Superior temporal gyrus (tissue), 1 donor: ENCODE measurements at regions not wholly inside any gene's neighbourhood (a gene's known extent, or its start where the extent isn't known, plus 50 kb on each side); places are given as distances from the start of the nearest gene placed in this dataset.

Source experiments
- DNase-seq: peaks from one replicate; pipeline ENCODE4 v3.0.0-alpha.2; 2016; ENCODE audit errors: extremely low spot score

DNA sequence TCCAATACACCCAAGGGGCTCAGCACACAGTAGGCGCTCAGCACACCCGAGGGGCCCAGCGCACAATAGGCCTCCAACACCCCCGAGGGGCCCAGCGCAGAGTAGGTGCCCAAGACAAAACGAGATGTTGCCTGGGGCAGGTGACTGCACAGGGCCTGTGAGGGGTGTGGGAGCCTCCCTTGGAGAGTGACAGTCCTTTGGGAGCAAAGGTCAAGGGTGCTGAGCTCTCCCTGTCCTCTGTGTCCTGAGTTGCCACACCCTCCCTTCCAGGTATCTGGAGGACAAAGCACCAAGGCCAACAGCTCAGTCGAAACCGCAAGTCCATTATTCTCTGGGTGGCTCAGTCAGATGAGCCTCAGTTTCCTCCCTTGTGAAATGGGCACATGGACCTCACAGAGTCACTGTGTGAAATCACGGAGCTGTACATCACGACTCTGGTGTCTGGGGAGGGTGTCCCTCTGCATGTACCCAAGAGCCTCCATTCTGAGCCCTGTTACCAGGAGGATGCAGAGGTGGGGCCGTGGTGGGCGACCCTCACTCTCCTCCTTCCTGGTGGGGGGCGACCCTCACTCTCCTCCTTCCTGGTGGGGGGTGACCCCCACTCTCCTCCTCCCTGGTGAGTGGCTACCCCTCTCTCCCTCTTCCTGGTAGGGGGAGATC, 81.3 kb downstream of the FOXL3 start:
- no peak for DNase-seq

DNA sequence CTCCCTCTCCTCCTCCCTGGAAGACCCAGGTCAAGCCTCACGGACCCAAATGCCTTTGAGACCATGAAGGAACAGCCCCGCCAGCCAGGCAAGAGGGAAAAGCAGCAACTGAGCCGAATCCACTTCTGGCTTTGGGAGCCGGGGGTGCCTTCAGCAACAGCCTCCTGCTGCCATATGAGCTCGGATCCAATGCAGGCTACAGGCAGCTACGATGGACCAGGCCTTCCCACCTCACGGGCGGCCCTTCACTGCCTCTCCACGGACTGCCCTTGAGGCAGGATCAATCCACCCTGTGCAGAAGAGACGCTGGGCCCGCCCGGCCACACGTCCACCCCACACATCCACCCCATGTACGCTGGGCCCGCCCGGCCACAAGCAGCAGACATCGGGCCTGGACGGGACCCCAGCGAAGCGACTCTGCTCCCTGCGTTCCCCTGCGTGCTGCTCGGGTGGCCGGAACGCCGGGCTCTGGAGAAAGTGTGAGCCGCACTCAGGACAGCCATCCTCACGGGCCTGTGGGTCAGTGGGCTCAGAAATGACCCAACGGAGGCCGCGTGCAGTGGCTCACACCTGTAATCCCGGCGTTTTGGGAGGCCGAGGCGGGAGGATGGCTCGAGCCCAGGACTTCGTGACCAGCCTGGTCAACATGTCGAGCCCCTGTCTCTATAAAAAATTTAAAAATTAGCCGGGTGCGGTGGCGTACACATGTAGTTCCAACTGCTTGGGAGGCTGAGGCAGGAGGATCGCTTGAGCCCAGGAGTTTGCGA, 82.0 kb downstream of the FOXL3 start:
- DNase-seq = no peak

DNA sequence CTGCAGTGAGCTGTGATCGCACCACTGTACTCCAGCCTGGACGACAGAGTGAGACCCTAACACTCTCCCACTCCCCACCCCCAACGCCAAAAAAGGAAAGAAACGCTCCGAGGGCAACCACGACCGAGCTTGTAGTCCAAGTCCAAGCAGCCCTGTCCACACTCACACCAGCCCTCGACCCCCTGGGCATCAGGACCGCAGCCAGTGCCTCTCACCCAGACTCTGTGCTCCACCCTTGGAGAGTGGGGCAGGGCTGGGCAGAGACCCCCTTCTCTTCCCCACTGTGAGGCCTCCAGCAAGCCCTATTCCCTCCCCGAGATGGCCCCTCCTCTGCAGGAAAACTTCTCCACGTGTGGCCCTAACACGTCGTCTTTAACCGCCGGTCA, 82.6 kb downstream of the FOXL3 start:
- no peak for DNase-seq

DNA sequence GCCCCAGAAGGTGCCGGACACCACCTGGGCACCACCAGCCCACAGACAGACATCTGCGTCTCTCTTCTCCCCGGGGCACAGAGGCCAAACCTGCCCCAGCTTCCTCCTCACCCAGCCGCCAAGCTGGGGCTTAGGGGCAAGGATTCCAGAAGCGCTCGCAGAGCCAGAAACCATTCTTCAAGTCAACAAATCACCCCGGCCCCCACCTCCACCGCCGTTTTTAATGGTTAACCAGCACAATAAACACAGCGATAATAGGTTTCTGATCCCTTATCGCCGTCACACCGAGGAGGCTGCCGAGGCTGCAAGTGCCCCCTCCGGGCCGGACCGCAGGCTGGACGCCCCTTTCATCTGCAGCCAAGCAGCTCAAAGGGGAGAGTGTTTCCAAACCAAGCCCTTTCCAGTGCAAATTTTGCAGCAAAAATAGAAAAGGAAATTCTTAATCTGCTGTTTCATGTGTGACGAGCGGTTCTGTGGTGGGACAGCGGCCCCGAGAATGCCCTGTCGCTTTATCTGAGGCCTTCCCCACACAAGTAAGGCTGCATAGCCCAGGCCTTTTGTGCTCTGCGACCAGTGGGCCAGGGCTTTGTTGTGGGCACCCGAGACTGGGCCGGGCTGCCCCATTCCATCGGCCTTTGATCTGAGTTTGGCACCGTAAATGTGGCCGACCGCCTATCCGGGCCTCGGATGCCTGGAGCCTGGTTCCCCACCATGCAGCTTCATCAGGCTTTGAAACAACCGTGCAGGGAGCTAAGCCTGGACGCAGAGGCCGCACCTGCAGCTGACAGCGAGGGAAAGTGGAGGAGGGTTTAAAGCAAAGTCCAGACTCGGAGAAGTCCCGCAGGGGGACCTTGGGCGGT, 83.2 kb downstream of the FOXL3 start:
- DNase-seq = no peak

DNA sequence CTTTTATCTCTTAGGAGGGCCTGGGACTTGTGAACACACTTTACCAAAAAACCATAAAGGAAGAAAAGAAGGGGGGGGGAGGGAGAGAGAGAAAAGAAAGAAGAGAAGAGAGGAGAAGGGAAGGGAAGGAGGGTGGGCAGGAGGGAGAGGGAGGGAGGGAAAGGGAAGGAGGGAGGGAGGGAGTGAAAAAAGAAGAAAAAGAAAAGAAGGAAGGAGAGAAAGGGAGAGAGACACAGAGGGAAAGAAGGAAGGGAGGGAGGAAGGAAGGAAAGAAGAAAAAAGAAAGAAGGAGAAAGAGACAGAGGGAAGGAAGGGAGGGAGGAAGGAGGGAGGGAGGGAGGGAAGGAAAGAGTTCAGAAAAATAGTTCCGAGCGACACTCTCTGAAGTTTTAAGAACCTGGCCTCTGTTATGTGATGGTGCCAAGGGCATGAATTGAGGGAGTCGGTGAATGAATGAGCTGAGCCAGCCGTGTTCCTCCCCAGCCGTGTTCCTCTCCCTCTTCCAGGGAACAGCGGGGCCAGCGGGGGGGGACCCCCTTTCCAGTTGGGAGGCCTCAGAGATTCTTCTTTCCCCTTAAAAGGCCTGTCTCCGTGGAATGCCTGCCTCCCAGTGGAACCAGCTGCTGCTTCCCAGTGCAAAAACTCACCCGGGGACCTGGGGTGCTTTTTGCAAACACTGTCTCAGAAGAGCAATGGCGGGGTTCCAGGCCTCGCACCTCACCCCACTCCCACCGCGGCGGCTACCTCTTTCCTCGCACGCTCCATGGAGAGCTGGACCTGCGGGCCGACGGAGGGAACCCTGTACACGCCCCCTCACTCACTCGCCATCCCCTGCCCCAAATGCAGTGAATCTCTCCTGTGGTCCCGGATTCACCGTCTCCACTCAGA, 84.1 kb downstream of the FOXL3 start:
- DNase-seq = no peak

DNA sequence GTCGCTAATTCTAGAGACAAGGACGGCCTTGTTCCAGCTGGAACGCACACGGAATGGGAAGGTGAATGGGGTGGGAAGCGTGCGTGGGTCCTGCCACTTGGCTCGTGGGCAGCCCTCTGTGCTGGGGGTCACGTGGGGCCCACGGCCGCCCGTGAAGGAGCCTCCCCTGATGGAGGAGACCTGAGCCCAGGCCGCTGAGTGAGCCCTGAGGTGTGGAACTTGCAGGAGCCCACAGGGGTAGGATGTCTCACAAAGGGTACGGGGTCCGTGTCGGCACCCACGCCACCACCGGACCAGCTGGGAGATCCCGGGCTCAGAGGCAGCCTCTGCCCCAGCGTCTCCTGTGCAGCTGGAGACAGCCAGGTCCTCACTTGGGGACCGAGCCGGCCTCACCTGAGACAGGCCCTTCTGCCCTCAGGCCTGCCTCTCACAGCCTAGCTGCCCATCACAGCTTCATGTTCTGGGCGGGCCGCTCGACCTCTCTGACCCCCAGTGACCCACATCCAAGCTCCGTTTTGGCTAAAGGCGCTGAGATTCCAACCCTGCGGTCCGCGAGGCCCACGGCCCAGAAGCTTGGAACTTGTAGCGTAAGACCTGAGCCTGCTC, 84.8 kb downstream of the FOXL3 start:
- DNase-seq = no peak

DNA sequence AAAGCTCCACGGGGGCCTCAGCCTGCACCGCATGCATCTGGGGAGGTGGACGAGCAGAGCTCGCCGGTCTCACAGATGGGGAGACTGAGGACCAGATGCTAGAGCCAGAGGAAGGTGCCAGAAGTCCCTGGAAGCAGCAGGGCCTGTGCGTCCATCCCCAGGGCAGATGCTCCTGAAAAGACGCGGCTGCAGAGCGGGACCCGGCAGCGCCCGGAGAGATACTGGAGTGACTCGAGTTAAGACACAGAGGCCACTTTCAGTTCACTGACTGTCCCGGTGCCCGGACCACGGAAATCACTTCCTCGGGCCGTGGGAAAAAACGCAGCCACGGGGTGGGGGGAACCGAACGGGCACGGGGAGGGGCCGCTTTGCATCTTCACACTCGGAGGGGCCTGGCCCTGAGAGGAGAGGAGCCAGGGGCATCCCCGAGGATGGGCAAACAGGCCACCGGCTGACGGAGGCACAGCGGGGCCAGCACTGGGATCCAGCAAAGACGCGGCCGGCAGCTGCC, 85.4 kb downstream of the FOXL3 start:
- no peak for DNase-seq

DNA sequence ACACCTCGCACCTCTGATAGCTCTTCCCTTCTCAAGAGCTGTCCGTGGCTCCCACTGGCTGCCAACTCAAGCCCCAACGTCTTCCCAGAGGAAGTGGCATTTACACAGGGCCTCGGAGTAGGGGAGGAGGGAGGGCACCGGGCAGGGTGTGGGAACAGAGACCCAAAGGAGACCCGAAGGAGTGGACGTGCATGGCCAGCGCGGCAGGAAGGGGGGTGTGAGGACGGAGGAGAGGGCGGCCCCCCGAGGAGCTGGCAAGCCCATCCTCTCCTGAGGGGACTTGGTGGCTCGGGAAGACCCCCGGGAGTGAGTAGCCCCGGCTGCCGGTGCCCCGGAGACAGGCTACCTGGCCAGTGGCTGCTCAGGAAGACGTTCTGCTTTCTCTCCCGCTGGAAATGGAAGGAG, 85.9 kb downstream of the FOXL3 start:
- no peak for DNase-seq

DNA sequence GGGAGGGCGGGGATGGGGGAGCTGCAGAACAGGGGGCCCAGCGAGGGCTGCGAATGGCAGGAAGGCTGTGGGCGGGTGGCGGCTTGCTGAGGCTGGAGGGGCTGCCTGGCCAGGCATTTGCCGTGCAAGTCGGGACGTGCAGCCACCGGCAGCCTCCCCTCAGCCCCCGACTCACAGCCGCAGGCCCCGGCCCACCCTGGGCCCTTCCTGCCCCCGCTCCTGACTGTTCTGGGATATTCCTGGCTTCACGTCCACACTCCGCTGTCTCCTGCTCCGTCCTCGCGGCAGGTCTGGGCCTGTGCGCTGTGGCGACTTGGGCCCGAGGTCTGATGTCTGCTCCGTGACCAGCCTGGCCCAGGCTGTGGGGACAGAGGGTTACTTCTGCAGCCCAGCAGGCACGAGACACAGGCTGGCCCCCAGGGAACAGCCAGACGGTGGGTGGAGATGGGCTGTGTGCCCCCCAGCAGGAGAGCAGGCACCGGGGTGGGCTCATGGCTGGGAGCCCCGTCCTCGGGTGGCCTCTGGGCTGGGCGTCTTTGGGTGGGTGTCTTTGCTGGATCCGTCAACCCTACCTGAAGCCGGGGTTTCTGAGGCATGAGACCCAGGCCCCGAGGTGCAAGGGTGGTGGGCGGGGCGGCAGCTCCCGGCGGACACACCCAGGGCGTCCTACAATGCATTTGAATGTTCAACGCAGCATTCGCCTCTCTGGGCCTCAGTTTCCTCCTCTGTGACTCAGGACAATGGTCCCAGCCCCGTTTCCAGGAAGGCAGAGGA, 86.5 kb downstream of the FOXL3 start:
- no peak for DNase-seq

DNA sequence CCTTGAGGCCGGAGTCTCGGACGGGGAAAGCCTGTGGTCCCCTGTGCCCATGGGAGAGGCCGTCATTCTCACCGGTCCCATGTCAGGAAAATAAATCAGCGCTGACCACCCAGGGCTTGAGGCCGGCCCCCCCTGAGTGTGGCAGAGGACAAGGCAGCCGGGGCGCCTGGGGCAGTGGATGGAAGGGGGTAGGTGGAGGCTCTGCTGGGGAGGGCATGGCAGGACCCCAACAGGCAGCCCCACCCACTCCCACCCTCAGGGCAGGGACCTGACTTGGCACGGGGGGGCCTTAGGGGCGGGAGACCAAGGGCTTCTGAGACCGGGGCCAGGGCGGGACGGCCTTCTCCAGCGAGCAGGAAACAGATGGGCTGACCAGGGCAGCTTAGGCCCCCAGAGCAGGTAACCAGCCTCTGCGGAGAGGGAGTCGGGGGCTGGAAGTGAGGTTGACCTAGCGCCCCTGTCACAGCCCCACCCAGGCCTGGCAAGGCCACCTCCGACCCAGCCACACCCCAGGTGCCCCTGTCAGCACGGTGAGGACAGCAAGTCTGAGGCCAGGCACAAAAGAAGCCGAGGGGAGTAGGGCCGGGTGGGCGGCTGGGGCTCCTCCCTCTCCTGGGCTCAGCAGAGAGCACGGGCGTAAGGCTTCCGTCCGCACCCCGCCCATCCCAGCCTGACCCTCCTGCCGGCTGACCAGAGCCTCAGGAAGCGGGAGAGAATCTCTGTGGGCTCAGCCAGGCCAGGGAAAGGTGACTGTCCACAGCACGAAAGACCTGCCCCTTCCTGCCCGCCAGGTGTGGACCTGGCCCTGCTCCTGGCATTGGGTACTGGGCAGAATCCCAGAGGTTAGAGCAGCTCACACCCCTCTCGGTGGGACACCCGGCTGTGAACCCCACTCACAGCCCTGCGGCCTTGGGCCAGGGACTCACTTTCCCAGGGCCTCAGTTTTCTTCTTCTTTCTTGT, 87.4 kb downstream of the FOXL3 start:
- DNase-seq = no peak

DNA sequence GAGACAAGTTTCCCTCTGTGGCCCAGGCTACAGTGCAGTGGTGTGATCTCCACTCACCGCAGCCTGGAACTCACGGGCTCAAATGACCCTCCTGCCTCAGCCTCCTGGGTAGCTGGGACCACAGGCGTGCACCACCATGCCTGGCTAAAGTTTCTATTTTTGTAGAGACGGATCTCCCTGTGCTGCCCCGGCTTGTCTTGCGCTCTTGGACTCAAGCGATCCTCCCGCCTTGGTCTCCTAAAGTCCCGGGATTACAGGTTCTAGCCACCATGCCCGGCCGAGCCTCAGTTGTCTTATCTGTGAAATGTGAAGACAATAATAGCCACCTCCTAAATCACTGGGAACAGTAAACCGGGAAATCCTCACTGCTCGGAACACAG, 88.1 kb downstream of the FOXL3 start:
- DNase-seq = no peak

DNA sequence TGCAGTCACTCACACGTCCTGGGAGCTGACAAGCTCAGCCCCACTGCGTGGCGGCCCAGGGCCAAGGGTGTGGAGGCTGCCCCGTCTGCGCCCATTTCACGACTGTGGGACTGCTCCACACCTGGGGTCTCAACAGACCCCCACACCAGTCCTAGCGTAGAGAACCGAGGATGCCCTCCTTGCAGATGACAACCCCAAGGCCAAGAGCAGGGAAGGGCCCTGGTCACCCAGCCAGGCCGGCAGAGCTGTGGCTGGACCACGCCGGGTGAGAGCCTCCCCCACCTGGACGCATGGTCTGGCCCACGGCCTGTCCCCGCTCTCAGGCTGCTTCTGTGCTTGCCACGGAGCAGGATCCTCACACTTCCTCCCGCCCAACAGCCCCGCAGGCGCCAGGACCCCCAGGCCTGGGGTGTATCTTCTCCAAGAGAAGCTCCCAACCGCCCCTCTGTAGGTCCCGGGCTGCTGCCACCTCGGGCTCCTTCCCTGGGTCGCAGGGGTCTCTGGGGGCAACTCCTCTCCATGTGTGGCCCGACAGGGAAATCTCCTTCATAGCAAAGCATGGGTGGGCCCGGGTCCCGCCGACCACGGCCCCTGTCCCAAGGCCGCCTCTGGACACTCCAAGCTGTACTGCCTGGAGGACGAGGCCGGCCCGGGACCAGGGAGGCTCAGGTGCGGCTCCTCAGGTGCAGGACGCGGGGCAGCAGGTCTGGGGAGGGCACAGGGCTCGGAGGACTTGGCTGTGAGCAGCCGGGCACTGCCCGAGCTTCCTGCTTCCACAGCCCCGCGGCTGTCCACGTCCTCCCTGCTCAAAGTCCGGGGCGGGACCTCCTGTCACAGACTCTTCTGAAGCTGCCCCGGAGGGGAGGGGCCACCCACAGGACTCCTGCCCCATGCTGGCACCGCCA, 88.8 kb downstream of the FOXL3 start:
- no peak for DNase-seq

DNA sequence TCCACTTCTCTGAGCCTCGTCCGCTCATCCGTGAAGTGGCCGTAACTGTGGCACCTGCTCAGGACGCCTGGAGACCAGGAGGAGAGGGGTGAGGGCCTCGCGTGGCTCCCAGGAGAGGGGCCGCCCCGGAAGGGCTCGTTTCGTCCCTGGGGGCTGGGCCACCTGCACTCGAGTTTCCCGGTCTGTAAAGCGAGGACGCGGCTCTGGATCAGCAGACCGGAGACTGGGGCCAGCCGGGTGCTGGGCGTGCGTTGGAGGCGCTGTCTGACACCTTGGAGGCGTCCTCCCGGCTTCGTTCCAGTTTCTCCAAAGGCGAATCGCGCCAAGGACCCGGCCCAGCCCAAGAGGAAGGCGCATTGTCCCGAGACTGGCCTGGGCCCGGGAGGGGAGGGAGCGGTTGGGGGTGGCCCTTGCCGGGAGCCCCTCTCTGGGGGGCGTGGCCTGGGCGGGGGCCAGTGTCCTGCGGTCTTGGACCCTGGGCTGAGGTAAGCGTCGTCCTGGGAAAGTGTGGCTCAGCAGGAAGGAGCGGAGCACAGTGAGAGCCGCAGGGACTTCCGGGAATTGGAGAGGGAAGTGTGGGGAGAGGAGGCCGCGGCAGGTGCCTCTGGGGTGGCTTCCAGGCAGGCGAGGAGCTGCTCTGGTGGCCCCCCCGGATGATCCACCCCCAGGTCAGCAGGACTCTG, 89.6 kb downstream of the FOXL3 start:
- no peak for DNase-seq

DNA sequence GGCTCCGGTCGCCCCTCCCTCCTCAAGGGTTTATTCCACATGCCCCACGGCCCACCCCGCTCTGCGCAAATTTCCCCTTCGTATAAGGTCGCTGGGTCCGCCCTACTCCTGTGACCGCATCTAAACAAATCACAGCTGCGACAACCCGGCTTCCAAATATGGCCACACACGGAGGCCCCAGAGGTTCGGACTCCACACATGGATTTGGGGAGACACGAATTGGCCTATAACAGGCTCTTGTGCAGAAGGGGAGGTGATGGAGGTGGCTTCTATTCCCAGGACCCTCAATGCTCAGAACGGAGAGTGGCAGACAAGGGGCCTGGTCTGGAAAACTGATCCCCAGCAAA, 90.1 kb downstream of the FOXL3 start:
- DNase-seq = no peak

DNA sequence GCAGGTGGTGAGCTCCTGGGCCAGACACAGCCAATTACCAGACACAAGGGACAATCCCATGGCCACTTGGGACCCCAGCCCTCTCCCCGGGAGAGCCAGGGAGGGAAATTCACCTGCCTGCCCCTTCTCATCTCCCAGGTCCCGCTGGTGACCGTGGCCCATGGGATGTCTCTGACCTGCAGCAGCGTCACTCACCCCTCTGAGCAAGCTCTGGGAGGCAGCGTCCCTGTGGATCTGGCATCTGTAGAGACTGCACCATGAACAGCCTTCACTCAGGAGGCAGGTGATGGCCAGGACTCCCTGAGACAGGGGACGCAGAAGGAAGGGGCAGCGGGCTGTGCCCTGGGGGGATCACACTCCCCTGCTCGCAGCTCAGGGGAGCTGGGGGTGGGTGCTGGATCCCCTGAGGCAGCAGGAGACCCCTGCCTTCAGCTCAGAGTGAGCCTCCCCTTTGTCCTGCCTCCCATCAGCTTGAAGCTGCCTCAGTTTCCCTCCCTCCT, 90.8 kb downstream of the FOXL3 start:
- DNase-seq = no peak

DNA sequence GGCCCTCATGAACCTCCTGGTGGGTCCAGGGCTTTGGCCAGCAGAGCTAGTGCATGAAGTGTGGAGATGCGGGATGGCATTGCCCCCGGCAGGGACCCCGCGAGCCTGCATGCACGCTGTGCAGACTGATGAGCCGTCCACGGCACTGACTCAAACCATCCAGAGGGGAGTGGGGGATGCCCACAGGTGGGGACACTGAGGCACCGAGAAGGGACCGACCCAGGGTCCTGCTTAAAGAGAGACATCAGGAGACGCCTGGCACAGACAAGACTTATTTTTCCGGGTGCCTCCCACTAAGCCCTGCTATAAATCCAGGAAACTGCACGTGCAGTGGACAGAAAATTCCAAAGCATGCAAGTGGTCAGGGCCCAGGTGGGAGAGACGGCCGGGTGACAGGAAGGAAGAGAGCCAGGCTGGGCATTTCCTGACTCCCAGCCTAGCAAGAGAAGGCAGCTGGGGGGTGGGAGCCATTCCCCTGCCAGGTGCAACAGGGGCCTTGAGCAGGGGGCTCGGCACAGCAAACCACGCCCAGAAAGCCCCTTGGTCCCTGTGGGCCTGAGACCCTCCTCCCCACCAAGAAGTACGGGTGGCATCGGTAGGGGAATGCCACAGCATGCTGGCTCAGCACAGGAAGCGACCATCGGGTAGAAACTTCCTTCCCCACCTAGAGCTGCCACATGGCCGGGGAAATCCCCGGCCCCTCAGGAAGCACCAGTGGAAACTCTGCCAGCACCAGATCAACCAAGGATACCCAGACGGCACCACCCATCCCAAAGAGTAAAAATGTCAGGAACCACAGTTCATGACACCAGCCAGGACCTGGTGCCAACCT, 91.5 kb downstream of the FOXL3 start:
- DNase-seq = no peak

DNA sequence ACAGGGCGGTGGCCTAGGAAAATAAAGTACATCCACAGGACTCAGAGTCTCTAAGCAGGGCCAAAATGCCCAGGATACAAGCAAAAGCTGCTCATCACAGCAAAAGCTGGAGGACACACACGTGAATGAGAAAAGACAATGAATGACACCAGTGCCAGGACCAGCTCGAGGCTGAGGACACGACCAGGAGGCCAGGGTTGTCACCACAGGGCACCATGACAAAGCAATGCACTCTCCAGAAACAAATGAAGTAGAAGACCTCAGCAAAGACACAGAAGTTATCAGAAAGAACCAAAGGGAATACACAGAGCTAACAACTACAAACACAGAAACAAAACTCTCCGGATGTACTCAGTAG, 92.1 kb downstream of the FOXL3 start:
- DNase-seq = no peak
